ENCODE measurements at regions not wholly inside any gene's neighbourhood (a gene's known extent, or its start where the extent isn't known, plus 50 kb on each side); places are given as distances from the start of the nearest gene placed in this dataset.

DNA sequence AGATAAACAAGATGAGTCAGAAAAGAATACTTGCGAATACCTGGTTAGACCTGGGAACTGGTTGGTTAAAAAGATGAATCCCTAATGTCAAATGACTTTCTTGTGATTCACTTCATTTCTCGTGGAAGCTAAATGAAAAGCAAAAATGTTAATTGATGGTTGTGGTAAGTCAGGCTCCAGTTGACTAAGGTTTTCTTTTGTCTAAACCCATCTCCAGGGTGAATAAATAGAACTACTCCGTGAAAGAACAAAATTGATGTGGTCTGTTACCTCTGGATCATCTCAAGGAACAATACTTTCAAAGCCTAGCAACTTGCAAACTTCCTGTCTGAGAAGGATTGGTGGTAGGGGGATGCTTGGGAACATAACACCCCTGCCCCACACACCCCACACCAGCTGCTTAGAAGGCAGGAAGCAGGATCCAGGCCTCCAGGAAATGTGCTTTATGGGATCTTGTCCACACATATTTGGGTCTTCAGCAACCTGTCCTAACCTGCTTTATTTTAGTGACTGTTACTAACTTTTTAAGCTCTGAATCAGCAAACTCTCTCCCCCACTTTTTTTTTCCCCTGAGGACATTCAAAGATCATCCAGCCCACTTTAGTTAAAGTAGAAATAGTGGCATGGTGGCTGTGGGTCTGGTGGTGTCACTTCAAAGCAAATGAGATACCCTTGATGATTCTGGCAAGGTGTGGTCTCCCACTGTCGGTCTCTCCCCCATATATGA is 60.4 kb upstream of the PTHLH start:
- no peak for TF ChIP-seq CTCF (IDR thresholded peaks at IDR 0.05)
- TF ChIP-seq POLR2A (IDR thresholded peaks at IDR 0.05), result no peak
